HFFc6 (cell line): ENCODE measurements at regions not wholly inside any gene's neighbourhood (a gene's known extent, or its start where the extent isn't known, plus 50 kb on each side); places are given as distances from the start of the nearest gene placed in this dataset.

Experiments
- DNase-seq: peaks from one replicate; pipeline ENCODE4 v3.0.0-alpha.2; 2018
- H3K27ac Mint-ChIP-seq: 2 replicates; pipeline ENCODE4 v1.8.0; 2020; ENCODE audit warnings: mild to moderate bottlenecking, mixed read lengths
- H3K27me3 Mint-ChIP-seq: 2 replicates; pipeline ENCODE4 v1.8.0; 2021; ENCODE audit warnings: mild to moderate bottlenecking, moderate library complexity, mixed read lengths; ENCODE audit not compliant: insufficient read depth
- H3K36me3 Mint-ChIP-seq: 2 replicates; pipeline ENCODE4 v1.8.0; 2021; ENCODE audit warnings: low read depth, mixed read lengths
- H3K4me1 Mint-ChIP-seq: 2 replicates; pipeline ENCODE4 v1.8.0; 2020; ENCODE audit warnings: low read depth, mixed read lengths
- H3K4me3 Mint-ChIP-seq: 2 replicates; pipeline ENCODE4 v1.8.0; 2020; ENCODE audit warnings: mild to moderate bottlenecking, moderate library complexity, mixed read lengths
- H3K9me3 Mint-ChIP-seq: 2 replicates; pipeline ENCODE4 v1.8.0; 2020; ENCODE audit warnings: mild to moderate bottlenecking, mixed read lengths
- TF ChIP-seq, protein P1 (sequence below): fragments of 200-600 bp; sonication (generic); IDR thresholded peaks from 2 replicates; pipeline ENCODE4 v1.5.0; 2021; ENCODE audit warnings: antibody characterized with exemption, mild to moderate bottlenecking

DNA sequence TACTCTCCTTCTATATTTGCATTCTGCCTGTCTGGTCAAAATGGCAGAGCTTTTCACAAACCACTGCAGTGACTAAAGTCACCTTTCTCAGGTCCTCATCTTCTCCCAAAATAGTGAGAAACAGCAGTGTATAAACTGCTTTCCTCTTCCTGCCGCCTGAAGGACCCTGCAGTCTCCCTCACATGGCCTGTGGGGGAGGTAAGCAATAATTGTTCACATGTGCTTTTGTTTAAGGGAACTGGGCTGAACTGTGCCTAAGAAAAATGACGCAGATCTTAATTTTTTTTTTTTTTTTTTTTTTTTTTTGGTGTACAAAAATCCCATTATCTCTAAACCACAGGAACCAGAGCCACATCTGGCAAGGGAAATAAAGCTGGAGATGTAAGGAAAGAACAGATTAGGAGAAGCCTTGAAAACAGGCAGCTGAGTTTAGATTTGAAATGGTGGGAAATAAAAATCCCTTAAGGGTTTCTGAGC lies 131.7 kb upstream of the VLDLR start:
- Mint-ChIP-seq H3K4me1 (peaks cover 29% of the 10 kb centered on the region), H3K4me3 (no peak overlapping the region), H3K36me3 (no peaks in the 10 kb centered on the region), H3K27me3 (no peaks in the 10 kb centered on the region), H3K27ac (no peak overlapping the region), H3K9me3 (no peaks in the 10 kb centered on the region)
- DNase-seq = no peak
- TF ChIP-seq, protein P1, sequence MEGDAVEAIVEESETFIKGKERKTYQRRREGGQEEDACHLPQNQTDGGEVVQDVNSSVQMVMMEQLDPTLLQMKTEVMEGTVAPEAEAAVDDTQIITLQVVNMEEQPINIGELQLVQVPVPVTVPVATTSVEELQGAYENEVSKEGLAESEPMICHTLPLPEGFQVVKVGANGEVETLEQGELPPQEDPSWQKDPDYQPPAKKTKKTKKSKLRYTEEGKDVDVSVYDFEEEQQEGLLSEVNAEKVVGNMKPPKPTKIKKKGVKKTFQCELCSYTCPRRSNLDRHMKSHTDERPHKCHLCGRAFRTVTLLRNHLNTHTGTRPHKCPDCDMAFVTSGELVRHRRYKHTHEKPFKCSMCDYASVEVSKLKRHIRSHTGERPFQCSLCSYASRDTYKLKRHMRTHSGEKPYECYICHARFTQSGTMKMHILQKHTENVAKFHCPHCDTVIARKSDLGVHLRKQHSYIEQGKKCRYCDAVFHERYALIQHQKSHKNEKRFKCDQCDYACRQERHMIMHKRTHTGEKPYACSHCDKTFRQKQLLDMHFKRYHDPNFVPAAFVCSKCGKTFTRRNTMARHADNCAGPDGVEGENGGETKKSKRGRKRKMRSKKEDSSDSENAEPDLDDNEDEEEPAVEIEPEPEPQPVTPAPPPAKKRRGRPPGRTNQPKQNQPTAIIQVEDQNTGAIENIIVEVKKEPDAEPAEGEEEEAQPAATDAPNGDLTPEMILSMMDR = no peak

DNA sequence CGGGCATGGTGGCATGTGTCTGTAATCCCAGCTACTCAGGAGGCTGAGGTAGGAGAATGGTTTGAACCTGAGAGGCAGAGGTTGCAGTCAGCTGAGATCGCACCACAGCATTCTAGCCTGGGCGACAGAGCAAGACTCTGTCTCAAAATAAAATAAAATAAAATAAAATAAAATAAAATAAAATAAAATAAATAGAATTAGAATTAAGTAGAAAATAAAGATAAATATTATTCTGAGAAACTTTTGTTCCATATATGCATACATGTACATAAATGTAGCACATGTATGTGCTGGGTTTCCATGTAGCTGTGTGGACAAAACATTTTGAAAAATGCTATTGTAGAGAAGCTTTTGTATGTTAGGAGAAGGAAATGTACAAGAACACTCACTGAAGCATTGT lies 129.4 kb upstream of the VLDLR start:
- H3K27ac Mint-ChIP-seq = no peak overlapping the region
- H3K9me3 Mint-ChIP-seq = no peaks in the 10 kb centered on the region
- no peaks in the 10 kb centered on the region for H3K36me3 Mint-ChIP-seq
- TF ChIP-seq, protein P1 = no peak
- peaks cover 39% of the 10 kb centered on the region for H3K4me1 Mint-ChIP-seq
- H3K27me3 Mint-ChIP-seq = no peaks in the 10 kb centered on the region
- H3K4me3 Mint-ChIP-seq = no peak overlapping the region
- no peak for DNase-seq

DNA sequence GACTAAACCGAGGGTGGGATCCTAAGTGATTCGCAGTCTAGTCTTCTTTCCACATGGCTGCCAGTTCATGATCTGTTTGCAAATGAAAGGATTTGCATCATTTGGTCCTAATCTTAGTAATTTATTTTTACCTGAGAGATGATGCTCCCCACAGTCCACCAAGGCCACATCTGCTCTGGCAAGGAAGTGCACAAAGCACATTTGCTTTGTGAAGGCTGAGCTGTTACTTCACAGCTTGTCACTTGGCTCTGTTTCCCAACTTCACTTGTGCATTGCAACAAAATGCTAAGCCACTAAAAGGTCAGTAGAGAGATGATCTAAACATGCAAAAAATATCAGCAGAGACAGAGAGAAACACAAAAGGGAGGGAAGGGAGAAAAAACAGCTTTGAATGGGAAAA lies 128.5 kb upstream of the VLDLR start:
- no peaks in the 10 kb centered on the region for H3K27me3 Mint-ChIP-seq

DNA sequence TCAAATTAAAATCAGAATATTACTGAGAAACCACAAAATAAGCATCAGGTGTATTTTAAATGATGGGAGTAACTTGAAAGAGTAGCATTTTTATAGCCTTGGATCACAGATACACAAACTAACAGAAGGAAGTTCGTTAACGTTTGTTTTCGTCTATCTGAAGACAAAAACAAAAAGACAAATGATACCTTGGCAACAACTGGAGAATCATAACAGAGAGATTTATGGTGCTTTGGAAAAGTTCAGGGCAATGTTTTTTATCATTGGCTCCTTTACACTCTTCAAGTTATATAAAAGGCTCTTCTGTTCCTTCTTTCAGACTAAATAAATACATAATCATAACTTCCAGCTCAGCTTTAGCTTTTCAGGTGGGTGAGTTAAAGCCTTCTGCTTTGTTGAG lies 128.1 kb upstream of the VLDLR start:
- Mint-ChIP-seq H3K27ac (no peak overlapping the region), H3K27me3 (no peaks in the 10 kb centered on the region; the same call in 1 of the 2 replicates), H3K4me1 (peaks cover 39% of the 10 kb centered on the region), H3K36me3 (no peaks in the 10 kb centered on the region), H3K4me3 (no peak overlapping the region), H3K9me3 (no peaks in the 10 kb centered on the region)
- no peak for DNase-seq
- TF ChIP-seq, protein P1 = no peak

More for the DNA sequence above, 128.5 kb upstream of the VLDLR start:
- Mint-ChIP-seq H3K4me1 (peaks cover 39% of the 10 kb centered on the region), H3K4me3 (no peak overlapping the region), H3K27ac (no peak overlapping the region), H3K9me3 (no peaks in the 10 kb centered on the region), H3K36me3 (no peaks in the 10 kb centered on the region)
- DNase-seq = no peak
- TF ChIP-seq, protein P1 = no peak

DNA sequence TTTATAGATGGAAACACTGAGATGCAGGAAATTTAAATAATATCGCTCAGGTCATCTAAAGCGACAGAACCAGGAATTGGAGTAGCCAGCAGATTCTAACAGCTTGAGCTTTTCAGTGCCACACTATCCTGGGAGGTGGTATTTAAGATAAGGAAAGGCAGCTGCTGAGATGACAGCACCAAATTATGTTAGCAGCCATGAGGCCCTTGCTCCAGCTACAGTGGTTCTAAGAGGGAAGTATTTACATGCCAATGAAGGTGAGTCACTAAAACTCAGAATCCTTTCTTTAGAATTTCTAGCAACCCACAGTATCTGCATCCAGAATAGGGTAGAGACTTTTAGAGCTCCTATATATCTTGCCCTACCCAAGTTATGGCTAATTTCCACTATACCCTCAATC lies 127.0 kb upstream of the VLDLR start:
- H3K9me3 Mint-ChIP-seq = no peaks in the 10 kb centered on the region
- H3K4me3 Mint-ChIP-seq = no peak overlapping the region
- H3K27ac Mint-ChIP-seq = no peak overlapping the region
- DNase-seq = peak; percentile 62
- H3K36me3 Mint-ChIP-seq = no peaks in the 10 kb centered on the region
- peaks cover 37% of the 10 kb centered on the region for H3K4me1 Mint-ChIP-seq
- TF ChIP-seq, protein P1 = no peak
- no peaks in the 10 kb centered on the region; the same call in 1 of the 2 replicates for H3K27me3 Mint-ChIP-seq
